Activated naive CD4-positive, alpha-beta T cell treated with anti-CD3 and anti-CD28 coated beads, Interleukin-2, amount 50 U/mL, for 24 hours (primary cell): ENCODE measurements at regions not wholly inside any gene's neighbourhood (a gene's known extent, or its start where the extent isn't known, plus 50 kb on each side); places are given as distances from the start of the nearest gene placed in this dataset.

Experiments used
- H3K27ac Mint-ChIP-seq: one replicate; pipeline ENCODE4 v1.8.0; 2021; ENCODE audit warnings: mild to moderate bottlenecking, mixed read lengths
- H3K27me3 Mint-ChIP-seq: one replicate; pipeline ENCODE4 v1.8.0; 2021; ENCODE audit warnings: mixed read lengths
- H3K36me3 Mint-ChIP-seq: one replicate; pipeline ENCODE4 v1.8.0; 2021; ENCODE audit warnings: mixed read lengths
- H3K4me1 Mint-ChIP-seq: one replicate; pipeline ENCODE4 v1.8.0; 2021; ENCODE audit warnings: mixed read lengths
- H3K4me3 Mint-ChIP-seq: one replicate; pipeline ENCODE4 v1.8.0; 2021; ENCODE audit warnings: mild to moderate bottlenecking, mixed read lengths
- H3K9me3 Mint-ChIP-seq: one replicate; pipeline ENCODE4 v1.8.0; 2021; ENCODE audit warnings: mixed read lengths

- Mint-ChIP-seq H3K27me3 (no peaks in the 10 kb centered on the region), H3K27ac (peak overlapping the region; percentile 93), H3K36me3 (no peaks in the 10 kb centered on the region), H3K4me3 (peak overlapping the region; percentile 31), H3K9me3 (no peaks in the 10 kb centered on the region), H3K4me1 (peaks cover 69% of the 10 kb centered on the region)
Observed at GRCh38 chr2:8544786-8545694, 136.8 kb upstream of the ID2 start.

GRCh38 chr2:8545695-8546611 is 135.9 kb upstream of the ID2 start:
- H3K9me3 Mint-ChIP-seq = no peaks in the 10 kb centered on the region
- H3K4me1 Mint-ChIP-seq = peaks cover 64% of the 10 kb centered on the region
- no peaks in the 10 kb centered on the region for H3K27me3 Mint-ChIP-seq
- peak overlapping the region; percentile 82 for H3K27ac Mint-ChIP-seq
- H3K36me3 Mint-ChIP-seq = no peaks in the 10 kb centered on the region
- peak overlapping the region; percentile 15 for H3K4me3 Mint-ChIP-seq

DNA sequence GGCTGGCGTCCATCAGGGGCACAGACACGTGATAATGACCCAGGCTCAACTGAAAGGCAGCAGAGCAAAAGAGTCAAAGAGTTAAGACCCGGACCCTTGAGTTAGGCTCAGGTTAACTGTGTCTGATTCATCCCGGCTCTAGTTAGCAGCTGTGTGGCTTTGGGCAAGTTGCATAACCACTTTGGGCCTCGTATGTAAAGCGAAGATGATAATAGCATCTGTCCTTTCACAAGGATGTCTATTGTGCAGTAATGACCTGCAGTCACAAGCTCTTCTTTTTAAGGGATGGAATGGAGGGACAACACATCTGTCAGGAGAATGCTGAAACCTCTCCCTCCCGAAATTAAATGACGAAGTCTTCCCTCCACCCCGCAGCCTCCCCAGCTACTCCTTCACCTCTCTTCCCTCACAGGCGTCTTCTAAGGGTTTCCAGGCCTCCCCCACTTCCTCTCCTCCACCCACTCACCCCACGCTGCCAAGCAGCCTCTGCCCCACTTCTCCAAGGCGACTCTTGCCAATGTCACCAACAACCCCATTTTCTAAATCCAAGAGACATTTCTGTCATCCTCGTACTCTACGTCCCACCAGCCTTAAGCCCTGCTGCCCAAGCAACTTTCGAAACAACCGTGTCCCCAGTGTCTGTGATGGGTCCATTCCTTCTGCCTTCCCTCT is 135.1 kb upstream of the ID2 start:
- Mint-ChIP-seq H3K27ac (peak overlapping the region; percentile 88), H3K4me1 (peaks cover 62% of the 10 kb centered on the region), H3K9me3 (no peaks in the 10 kb centered on the region), H3K36me3 (no peaks in the 10 kb centered on the region), H3K27me3 (no peaks in the 10 kb centered on the region), H3K4me3 (no peak overlapping the region)

GRCh38 chr2:8547284-8548064 is 134.4 kb upstream of the ID2 start:
- H3K4me3 Mint-ChIP-seq = peak overlapping the region; percentile 31
- H3K4me1 Mint-ChIP-seq = peaks cover 65% of the 10 kb centered on the region
- no peaks in the 10 kb centered on the region for H3K27me3 Mint-ChIP-seq
- H3K36me3 Mint-ChIP-seq = no peaks in the 10 kb centered on the region
- no peaks in the 10 kb centered on the region for H3K9me3 Mint-ChIP-seq
- peak overlapping the region; percentile 88 for H3K27ac Mint-ChIP-seq

- H3K9me3 Mint-ChIP-seq = no peaks in the 10 kb centered on the region
- peaks cover 59% of the 10 kb centered on the region for H3K4me1 Mint-ChIP-seq
- no peaks in the 10 kb centered on the region for H3K36me3 Mint-ChIP-seq
- H3K4me3 Mint-ChIP-seq = peak overlapping the region; percentile 31
- peak overlapping the region; percentile 56 for H3K27ac Mint-ChIP-seq
- no peaks in the 10 kb centered on the region for H3K27me3 Mint-ChIP-seq
Observed at GRCh38 chr2:8548065-8548618, 133.7 kb upstream of the ID2 start.

- no peaks in the 10 kb centered on the region for H3K36me3 Mint-ChIP-seq
- H3K9me3 Mint-ChIP-seq = no peaks in the 10 kb centered on the region
- no peak overlapping the region for H3K4me3 Mint-ChIP-seq
- peaks cover 55% of the 10 kb centered on the region for H3K4me1 Mint-ChIP-seq
- H3K27ac Mint-ChIP-seq = peak overlapping the region; percentile 33
- H3K27me3 Mint-ChIP-seq = no peaks in the 10 kb centered on the region
Observed at GRCh38 chr2:8548619-8549150, 133.2 kb upstream of the ID2 start.

DNA sequence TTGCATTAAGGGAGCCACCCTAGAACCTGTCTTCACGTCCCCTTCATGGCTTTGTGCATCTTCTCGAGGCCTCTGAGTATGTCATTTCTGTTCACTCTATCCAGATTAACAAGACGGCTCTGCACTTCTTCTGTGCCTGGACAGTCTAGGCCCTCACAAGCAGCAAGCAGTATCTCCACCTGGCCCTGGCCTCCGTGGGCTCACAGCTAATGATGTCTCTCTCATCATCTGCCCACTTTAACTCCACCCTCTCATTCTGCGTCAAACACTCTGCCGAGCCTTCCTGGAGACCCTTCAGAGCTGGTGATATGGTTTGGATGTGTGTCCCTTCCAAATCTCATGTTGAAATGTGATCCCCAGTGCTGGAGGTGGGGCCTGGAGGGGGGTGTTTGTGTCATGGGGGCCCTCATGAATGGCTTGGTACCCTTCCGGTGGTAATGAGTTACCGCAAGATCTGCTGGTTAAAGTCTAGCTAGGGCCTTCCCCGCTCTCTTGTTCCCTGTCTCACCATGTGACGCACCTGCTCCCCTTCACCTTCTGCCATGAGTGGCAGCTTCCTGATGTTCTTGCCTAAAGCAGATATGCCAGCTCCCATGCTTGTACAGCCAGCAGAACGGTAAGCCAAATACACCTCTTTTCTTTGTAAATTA is 132.5 kb upstream of the ID2 start:
- peaks cover 47% of the 10 kb centered on the region for H3K4me1 Mint-ChIP-seq
- no peaks in the 10 kb centered on the region for H3K9me3 Mint-ChIP-seq
- H3K36me3 Mint-ChIP-seq = no peaks in the 10 kb centered on the region
- H3K4me3 Mint-ChIP-seq = no peak overlapping the region
- H3K27ac Mint-ChIP-seq = peak overlapping the region; percentile 33
- H3K27me3 Mint-ChIP-seq = no peaks in the 10 kb centered on the region

GRCh38 chr2:8549942-8550341 is 131.9 kb upstream of the ID2 start:
- Mint-ChIP-seq H3K4me3 (no peak overlapping the region), H3K27ac (no peak overlapping the region), H3K27me3 (no peaks in the 10 kb centered on the region), H3K9me3 (no peaks in the 10 kb centered on the region), H3K4me1 (peaks cover 42% of the 10 kb centered on the region), H3K36me3 (no peaks in the 10 kb centered on the region)

DNA sequence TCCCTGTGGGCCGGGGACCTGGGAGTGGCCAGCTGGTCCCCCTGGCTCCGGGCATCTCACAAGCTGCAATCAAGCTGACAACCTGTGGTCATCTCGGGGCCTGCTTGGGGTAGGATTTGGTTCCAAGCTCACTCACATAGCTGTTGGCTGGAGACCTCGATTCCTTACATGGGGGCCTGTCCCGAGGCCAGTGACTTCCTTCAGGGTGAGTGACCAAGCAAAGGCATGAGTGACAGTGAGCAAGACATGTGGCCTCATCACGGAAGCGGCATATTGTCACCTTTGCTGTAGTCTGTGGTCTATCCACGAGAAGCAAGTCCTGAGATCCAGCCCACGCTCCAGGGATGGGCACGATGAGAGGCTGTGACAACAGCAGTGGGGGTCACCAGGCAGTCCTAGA is 131.4 kb upstream of the ID2 start:
- H3K4me1 Mint-ChIP-seq = peaks cover 37% of the 10 kb centered on the region
- H3K9me3 Mint-ChIP-seq = no peaks in the 10 kb centered on the region
- no peak overlapping the region for H3K4me3 Mint-ChIP-seq
- H3K27me3 Mint-ChIP-seq = no peaks in the 10 kb centered on the region
- no peak overlapping the region for H3K27ac Mint-ChIP-seq
- peaks cover 4% of the 10 kb centered on the region for H3K36me3 Mint-ChIP-seq

DNA sequence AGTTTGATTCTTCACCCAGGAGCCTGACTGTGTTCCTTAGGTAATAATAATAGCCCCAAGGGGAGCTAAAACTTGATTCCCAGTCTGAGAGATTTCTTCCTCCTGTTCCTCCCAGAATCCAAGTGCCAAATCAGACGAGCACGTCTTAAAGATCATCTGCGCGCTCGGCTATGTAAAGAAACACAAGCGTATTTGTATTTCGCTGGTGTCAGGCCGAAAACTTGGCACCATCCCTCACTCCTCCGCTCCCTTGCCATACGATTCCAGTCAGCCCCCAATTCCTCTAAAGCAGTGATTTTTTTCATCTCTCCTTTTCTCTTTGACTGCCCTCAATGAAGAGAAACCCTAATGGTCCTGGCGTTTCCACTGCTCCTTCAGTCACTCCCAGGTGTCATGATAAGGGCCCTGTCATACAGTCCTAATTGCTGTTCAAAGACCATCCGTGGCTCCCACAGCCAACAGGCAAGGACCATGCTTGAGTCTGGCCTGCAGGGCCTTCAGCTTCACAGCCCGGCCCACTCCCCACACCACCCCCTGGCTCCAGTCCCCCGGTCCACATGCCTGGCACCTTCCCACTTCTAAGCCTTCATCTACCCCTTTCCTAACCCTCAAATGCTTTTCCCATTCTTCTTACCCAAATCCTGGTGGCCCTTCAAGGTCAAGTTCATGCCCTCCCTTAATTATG is 130.8 kb upstream of the ID2 start:
- Mint-ChIP-seq H3K4me3 (no peak overlapping the region), H3K36me3 (peaks cover 4% of the 10 kb centered on the region), H3K4me1 (peaks cover 33% of the 10 kb centered on the region), H3K27ac (no peak overlapping the region), H3K9me3 (no peaks in the 10 kb centered on the region), H3K27me3 (no peaks in the 10 kb centered on the region)

DNA sequence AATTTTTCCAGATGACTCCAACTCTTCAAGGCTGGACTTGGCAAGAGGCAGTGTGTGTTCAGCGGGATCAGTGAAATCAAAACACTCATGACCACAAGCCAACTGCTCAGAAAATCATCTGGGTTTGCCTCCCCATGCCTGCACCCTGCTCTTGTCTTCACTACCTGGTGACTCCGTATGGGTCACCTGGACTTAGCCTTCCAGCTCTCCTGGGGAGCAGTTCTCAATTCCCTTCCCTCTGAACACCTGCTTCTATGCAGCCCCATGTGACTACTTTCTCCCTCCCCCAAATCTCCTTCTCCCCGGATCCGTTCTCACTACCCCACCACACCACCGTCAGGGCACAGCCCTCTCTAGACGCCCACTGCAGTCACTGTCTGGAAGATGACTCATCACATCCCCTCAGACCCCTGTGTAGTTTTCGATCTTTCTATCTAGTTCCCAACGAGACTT is 130.2 kb upstream of the ID2 start:
- H3K9me3 Mint-ChIP-seq = no peaks in the 10 kb centered on the region
- no peaks in the 10 kb centered on the region for H3K27me3 Mint-ChIP-seq
- peaks cover 28% of the 10 kb centered on the region for H3K4me1 Mint-ChIP-seq
- H3K36me3 Mint-ChIP-seq = peaks cover 4% of the 10 kb centered on the region
- H3K27ac Mint-ChIP-seq = no peak overlapping the region
- H3K4me3 Mint-ChIP-seq = no peak overlapping the region

DNA sequence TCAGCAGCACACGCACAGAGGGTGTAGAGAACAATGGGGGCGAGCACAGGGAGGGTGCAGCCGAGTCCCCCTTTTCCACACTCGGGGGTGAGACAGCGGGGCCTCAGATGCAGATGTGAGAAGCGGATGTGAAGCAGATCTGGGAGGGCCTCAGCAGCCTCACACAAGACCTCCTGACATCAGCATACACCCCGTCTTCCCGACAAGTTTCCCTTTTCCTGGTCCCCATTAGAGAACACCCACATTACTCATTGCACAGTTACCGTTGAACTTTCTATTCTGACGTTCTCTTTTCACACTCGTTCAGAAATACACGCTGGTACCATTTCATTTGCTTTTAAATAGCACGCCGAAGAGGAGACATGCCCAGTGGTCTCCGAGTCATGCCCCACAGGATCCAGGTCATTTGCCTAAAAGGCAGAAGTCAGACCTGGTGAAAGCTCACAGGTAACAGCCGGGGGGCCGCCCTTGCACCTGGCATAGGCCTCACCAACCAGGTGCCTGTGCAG is 129.5 kb upstream of the ID2 start:
- Mint-ChIP-seq H3K27ac (no peak overlapping the region), H3K36me3 (peaks cover 4% of the 10 kb centered on the region), H3K9me3 (no peaks in the 10 kb centered on the region), H3K4me3 (no peak overlapping the region), H3K4me1 (peaks cover 21% of the 10 kb centered on the region), H3K27me3 (no peaks in the 10 kb centered on the region)

DNA sequence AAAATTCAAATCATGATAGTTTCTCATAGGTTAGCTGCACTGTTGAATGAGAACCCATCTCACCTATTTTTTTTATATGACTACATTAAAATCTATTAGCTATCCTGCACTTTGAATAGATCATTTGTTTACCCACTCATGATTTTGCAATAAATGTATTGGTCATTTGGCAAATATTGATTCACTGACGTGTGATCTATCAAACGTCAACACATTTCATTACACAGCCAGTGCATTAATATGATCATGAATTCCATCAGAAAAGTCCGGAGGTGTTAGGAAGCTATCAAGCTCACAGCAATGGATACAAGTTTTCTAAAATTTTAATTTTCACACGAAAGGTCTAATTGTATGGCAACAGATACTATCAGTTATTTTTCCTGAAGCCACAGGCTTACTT is 128.2 kb upstream of the ID2 start:
- Mint-ChIP-seq H3K27me3 (no peaks in the 10 kb centered on the region), H3K9me3 (no peaks in the 10 kb centered on the region), H3K4me1 (peaks cover 12% of the 10 kb centered on the region), H3K27ac (no peak overlapping the region), H3K36me3 (peaks cover 4% of the 10 kb centered on the region), H3K4me3 (no peak overlapping the region)
